ENCODE measurements at regions not wholly inside any gene's neighbourhood (a gene's known extent, or its start where the extent isn't known, plus 50 kb on each side); places are given as distances from the start of the nearest gene placed in this dataset.

DNA sequence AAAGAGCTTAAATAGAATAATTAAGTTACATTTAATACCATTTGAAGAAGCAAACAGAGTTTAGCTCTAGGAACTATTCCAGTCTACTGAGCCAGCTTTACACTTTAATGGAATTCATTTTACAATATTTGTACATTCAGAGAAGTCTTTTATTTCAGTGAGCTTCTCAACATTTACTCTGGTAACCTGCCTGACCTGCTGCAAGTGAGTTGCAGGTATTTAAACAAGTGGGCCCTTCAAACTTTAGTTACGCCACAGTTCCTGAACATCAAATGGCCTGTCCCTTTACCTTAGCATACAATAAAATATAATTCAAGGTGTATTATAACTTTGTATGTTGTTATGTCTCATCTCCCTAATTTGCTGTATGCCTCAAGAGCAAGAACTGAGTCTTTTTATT is 121.6 kb upstream of the SEMA3C start:
- ChIA-PET CTCF (no interaction called here), POLR2A (no interaction called here)

DNA sequence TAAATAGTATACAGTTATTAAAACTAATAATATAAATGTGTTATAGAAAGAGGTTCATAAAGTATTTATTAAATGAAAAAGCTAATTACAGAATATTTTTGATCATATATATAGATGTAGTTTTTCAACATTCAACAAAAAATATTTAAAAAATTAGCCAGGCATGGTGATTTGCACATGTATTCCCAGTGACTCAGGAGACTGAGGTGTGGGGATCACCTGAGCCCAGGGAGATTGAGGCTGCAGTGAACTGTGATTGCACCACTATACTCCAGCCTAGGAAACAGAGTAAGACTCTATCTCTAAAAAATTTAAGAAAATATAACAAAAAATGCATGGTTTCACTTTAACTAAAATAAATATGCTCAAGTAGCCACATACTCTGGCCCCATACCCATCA is 118.0 kb upstream of the SEMA3C start:
- no peaks in the 10 kb centered on the region for H3K27me3 Mint-ChIP-seq
- H3K4me1 Mint-ChIP-seq (ENCODE audit: low read depth) = no peaks in the 10 kb centered on the region
- ATAC-seq (ENCODE audit: poor library complexity) (no peak), DNase-seq (no peak)
- no peaks in the 10 kb centered on the region for H3K27me3 ChIP-seq (ENCODE audit: control insufficient read depth in 1 of 2, insufficient read depth in 2 of 2, low read length in 2 of 2)
- ChIA-PET CTCF (no interaction called here), POLR2A (no interaction called here)
- H3K9me3 Mint-ChIP-seq = peaks cover 3% of the 10 kb centered on the region
- H3K4me3 Mint-ChIP-seq = no peak overlapping the region
- no peaks in the 10 kb centered on the region for H3K4me1 ChIP-seq (ENCODE audit: insufficient read depth, low read length)
- TF ChIP-seq, protein P1, sequence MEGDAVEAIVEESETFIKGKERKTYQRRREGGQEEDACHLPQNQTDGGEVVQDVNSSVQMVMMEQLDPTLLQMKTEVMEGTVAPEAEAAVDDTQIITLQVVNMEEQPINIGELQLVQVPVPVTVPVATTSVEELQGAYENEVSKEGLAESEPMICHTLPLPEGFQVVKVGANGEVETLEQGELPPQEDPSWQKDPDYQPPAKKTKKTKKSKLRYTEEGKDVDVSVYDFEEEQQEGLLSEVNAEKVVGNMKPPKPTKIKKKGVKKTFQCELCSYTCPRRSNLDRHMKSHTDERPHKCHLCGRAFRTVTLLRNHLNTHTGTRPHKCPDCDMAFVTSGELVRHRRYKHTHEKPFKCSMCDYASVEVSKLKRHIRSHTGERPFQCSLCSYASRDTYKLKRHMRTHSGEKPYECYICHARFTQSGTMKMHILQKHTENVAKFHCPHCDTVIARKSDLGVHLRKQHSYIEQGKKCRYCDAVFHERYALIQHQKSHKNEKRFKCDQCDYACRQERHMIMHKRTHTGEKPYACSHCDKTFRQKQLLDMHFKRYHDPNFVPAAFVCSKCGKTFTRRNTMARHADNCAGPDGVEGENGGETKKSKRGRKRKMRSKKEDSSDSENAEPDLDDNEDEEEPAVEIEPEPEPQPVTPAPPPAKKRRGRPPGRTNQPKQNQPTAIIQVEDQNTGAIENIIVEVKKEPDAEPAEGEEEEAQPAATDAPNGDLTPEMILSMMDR (IDR thresholded peaks at IDR 0.05) = no peak
- H3K9me3 ChIP-seq (ENCODE audit: control insufficient read depth in 1 of 2, insufficient read depth in 1 of 2, low read length in 2 of 2) = peaks cover 0 to 19% of the 10 kb centered on the region in 2 experiments
- intact Hi-C loops (cut with DNase I, micrococcal nuclease) = no loop called here
- H3K36me3 Mint-ChIP-seq (ENCODE audit: low read depth) = no peaks in the 10 kb centered on the region
- no peak overlapping the region for H3K27ac ChIP-seq (ENCODE audit: low read depth in 1 of 2, low read length in 2 of 2)
- H3K27ac Mint-ChIP-seq = no peak overlapping the region
- H3K4me3 ChIP-seq (ENCODE audit: low read length) = no peak overlapping the region
- no peaks in the 10 kb centered on the region for H3K36me3 ChIP-seq (ENCODE audit: insufficient read depth, low read length)

More for the DNA sequence above, 121.6 kb upstream of the SEMA3C start:
- Histone ChIP-seq H3K4me3 (ENCODE audit: low read length) (no peak overlapping the region), H3K27ac (ENCODE audit: low read depth in 1 of 2, low read length in 2 of 2) (no peak overlapping the region), H3K9me3 (ENCODE audit: control insufficient read depth in 1 of 2, insufficient read depth in 1 of 2, low read length in 2 of 2) (peaks cover 0 to 28% of the 10 kb centered on the region in 2 experiments), H3K27me3 (ENCODE audit: control insufficient read depth in 1 of 2, insufficient read depth in 2 of 2, low read length in 2 of 2) (no peaks in the 10 kb centered on the region), H3K36me3 (ENCODE audit: insufficient read depth, low read length) (no peaks in the 10 kb centered on the region), H3K4me1 (ENCODE audit: insufficient read depth, low read length) (no peaks in the 10 kb centered on the region)
- Mint-ChIP-seq H3K9me3 (peaks cover 7% of the 10 kb centered on the region), H3K4me1 (ENCODE audit: low read depth) (no peaks in the 10 kb centered on the region), H3K27me3 (no peaks in the 10 kb centered on the region), H3K36me3 (ENCODE audit: low read depth) (no peaks in the 10 kb centered on the region), H3K4me3 (no peak overlapping the region), H3K27ac (no peak overlapping the region)
- no peak for DNase-seq
- ATAC-seq (ENCODE audit: poor library complexity) = no peak
- intact Hi-C loops (cut with DNase I, micrococcal nuclease) = no loop called here
- TF ChIP-seq, protein P1 (IDR thresholded peaks at IDR 0.05) = no peak

DNA sequence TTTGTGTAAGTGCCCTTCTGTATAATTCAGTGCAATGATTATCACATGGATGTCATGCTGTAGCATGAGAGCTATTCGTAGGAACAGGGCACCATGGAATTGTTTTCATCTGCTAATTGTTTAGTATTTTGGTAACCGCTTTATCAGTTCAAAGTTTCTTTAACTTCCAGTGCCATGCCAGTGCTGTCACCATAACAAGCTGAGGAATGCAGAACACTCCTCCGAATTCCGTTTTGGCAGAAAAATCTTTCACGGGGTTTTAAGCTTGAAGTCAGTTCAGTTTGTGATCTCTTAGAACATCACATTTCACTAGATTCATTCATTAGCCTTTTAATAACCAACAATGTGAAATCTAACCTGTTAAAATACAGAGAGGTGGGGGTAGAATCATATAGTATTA is 117.2 kb upstream of the SEMA3C start:
- ATAC-seq (ENCODE audit: poor library complexity) (no peak), DNase-seq (no peak)
- Mint-ChIP-seq H3K27ac (no peak overlapping the region), H3K36me3 (ENCODE audit: low read depth) (no peaks in the 10 kb centered on the region), H3K27me3 (no peaks in the 10 kb centered on the region), H3K4me3 (no peak overlapping the region), H3K4me1 (ENCODE audit: low read depth) (no peaks in the 10 kb centered on the region), H3K9me3 (peaks cover 3% of the 10 kb centered on the region)
- CTCF ChIA-PET = no interaction called here
- H3K27ac ChIP-seq (ENCODE audit: low read depth in 1 of 2, low read length in 2 of 2) = no peak overlapping the region
- intact Hi-C loops (cut with DNase I, micrococcal nuclease) = no loop called here
- no peak overlapping the region for H3K4me3 ChIP-seq (ENCODE audit: low read length)
- H3K9me3 ChIP-seq (ENCODE audit: control insufficient read depth in 1 of 2, insufficient read depth in 1 of 2, low read length in 2 of 2) = peaks cover 0 to 14% of the 10 kb centered on the region in 2 experiments
- no peaks in the 10 kb centered on the region for H3K36me3 ChIP-seq (ENCODE audit: insufficient read depth, low read length)
- no peaks in the 10 kb centered on the region for H3K4me1 ChIP-seq (ENCODE audit: insufficient read depth, low read length)
- no peaks in the 10 kb centered on the region for H3K27me3 ChIP-seq (ENCODE audit: control insufficient read depth in 1 of 2, insufficient read depth in 2 of 2, low read length in 2 of 2)
- TF ChIP-seq, protein P1 (IDR thresholded peaks at IDR 0.05) = no peak
- POLR2A ChIA-PET = no interaction called here
